Adrenal gland (tissue), 9 donors: ENCODE measurements at regions not wholly inside any gene's neighbourhood (a gene's known extent, or its start where the extent isn't known, plus 50 kb on each side); places are given as distances from the start of the nearest gene placed in this dataset.

ENCODE experiments used
- DNase-seq, 7 donors: peaks; one replicate each; pipeline ENCODE4 v3.0.0-alpha.2; 2019 to 2020
- H3K27ac ChIP-seq, 5 donors: fragments of 200-600 bp; sonication (generic) in 4 of 5; 1 replicate in 3 of 5; 2 replicates in 2 of 5; pipeline versions ENCODE4 v1.5.1 to v1.8.0; 2016 to 2020; ENCODE audit warnings: mild to moderate bottlenecking in 1 of 5
- H3K27me3 ChIP-seq: fragments of 200-600 bp; 2 replicates; pipeline ENCODE4 v1.8.0; 2021
- H3K36me3 ChIP-seq, 2 donors: fragments of 200-600 bp; replicated peaks in 1 of 2; 1 replicate in 1 of 2; 2 replicates in 1 of 2; pipeline versions ENCODE4 v1.5.1 to v1.8.0; 2018 to 2022
- H3K4me1 ChIP-seq, 2 donors: fragments of 200-600 bp; replicated peaks in 1 of 2; 1 replicate in 1 of 2; 2 replicates in 1 of 2; pipeline versions ENCODE4 v1.5.1 to v1.8.0; 2018 to 2021
- H3K4me3 ChIP-seq, 4 donors: fragments of 200-600 bp; sonication (generic) in 3 of 4; one replicate each; pipeline ENCODE4 v1.5.1; 2016 to 2018
- H3K9me3 ChIP-seq, 3 donors: fragments of 200-600 bp; sonication (generic) in 1 of 3; replicated peaks in 1 of 3; 1 replicate in 2 of 3; 2 replicates in 1 of 3; pipeline versions ENCODE4 v1.5.1 to v1.8.0; 2016 to 2021
- CTCF ChIP-seq, 6 experiments: fragments of 450-650 bp in 4 of 6; fragments of 200-600 bp in 2 of 6; sonication (generic) in 1 of 6; IDR thresholded peaks; 1 replicate in 5 of 6; 2 replicates in 1 of 6; pipeline versions ENCODE4 v1.5.1 to v1.8.0; 2016 to 2021; ENCODE audit warnings: antibody characterized with exemption in 6 of 6, mild to moderate bottlenecking in 2 of 6, moderate library complexity in 1 of 6
- POLR2A ChIP-seq, 2 donors: fragments of 450-650 bp; IDR thresholded peaks; one replicate each; pipeline ENCODE4 v1.6.1; 2017; ENCODE audit warnings: antibody characterized with exemption in 2 of 2, mild to moderate bottlenecking in 2 of 2, moderate library complexity in 1 of 2
- WGBS, 4 donors: extraction: QIAGEN DNeasy Blood & Tissue Kit in 2 of 4; methylation state at CpG; one replicate each; pipeline versions ENCODE4 v1.1.5 to v1.1.7; 2013 to 2017; 5-methylcytosine and 5-hydroxymethylcytosine counted together
- intact Hi-C, 2 donors: fragments of 100-400 bp; cut with DNase I; formaldehyde crosslinking; loops; one replicate each; pipeline versions ENCODE4 v1.14.1 to v1.15.0; 2022 to 2023
- donor health status: healthy with polysubstance abuse.
- donor health status: Bipolar disorder and iron deficiency.
- donor health status: DM: yes; HTN: yes; CAD: no.
- donor health status: DM: no; HTN: no; CAD: no.
- donor health status: DM: no; HTN: no; CAD: no.

- DNase-seq = no peak
- TF ChIP-seq CTCF (IDR thresholded peaks at IDR 0.05) = no peak
- TF ChIP-seq POLR2A (IDR thresholded peaks at IDR 0.05) = no peak
- H3K4me1 ChIP-seq = no peaks in the 10 kb centered on the region
- no peak overlapping the region for H3K4me3 ChIP-seq
- intact Hi-C loops = no loop called here
- H3K27ac ChIP-seq = no peak overlapping the region
- no peaks in the 10 kb centered on the region for H3K36me3 ChIP-seq
- WGBS, 4 donors = 88 to 95% (median 90%) methylated on average over 3 to 4 of the region's 4 CpGs
- H3K9me3 ChIP-seq = no peaks in the 10 kb centered on the region
- no peaks in the 10 kb centered on the region for H3K27me3 ChIP-seq
Measured at GRCh38 chr17:63066158-63066813, 100.3 kb downstream of the TANC2 start.

GRCh38 chr17:63069245-63069644 lies 103.2 kb downstream of the TANC2 start:
- H3K9me3 ChIP-seq = no peaks in the 10 kb centered on the region
- intact Hi-C loops = no loop called here
- no peak overlapping the region for H3K27ac ChIP-seq
- no peaks in the 10 kb centered on the region for H3K36me3 ChIP-seq
- WGBS, 4 donors = 75 to 88% (median 87%) methylated on average over 1 of the region's 1 CpG
- TF ChIP-seq CTCF (IDR thresholded peaks at IDR 0.05) = no peak
- H3K4me1 ChIP-seq = no peaks in the 10 kb centered on the region
- no peak overlapping the region for H3K4me3 ChIP-seq
- no peak for DNase-seq
- no peaks in the 10 kb centered on the region for H3K27me3 ChIP-seq

DNA sequence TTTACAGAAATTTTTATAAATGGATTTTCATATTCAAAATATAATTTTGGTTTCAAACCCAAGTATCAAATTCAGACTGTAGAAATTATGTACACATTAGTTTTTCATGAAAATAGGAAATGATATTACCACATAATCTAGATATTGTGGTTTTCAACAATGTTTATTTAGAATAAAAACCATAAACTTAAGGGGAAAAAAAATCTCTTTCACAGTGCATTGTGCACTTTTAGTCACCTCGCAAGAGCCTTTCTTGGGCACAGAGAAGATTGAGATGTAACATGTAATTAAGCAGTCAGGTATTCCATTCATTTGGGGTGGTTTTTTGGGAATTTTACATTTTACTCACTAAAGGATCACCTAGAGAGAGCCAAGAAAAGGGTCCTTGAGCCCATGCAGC lies 104.0 kb downstream of the TANC2 start:
- Histone ChIP-seq H3K27ac (no peak overlapping the region), H3K4me1 (no peaks in the 10 kb centered on the region), H3K36me3 (no peaks in the 10 kb centered on the region), H3K27me3 (no peaks in the 10 kb centered on the region), H3K4me3 (no peak overlapping the region), H3K9me3 (no peaks in the 10 kb centered on the region)
- no peak for DNase-seq
- intact Hi-C loops = no loop called here
- TF ChIP-seq POLR2A (IDR thresholded peaks at IDR 0.05) (no peak), CTCF (IDR thresholded peaks at IDR 0.05) (no peak)
- 82 to 86% (median 86%) methylated on average over 1 of the region's 1 CpG for WGBS, 4 donors

- no peaks in the 10 kb centered on the region for H3K27me3 ChIP-seq
- no peak overlapping the region for H3K4me3 ChIP-seq
- H3K9me3 ChIP-seq = no peaks in the 10 kb centered on the region
- no peaks in the 10 kb centered on the region for H3K4me1 ChIP-seq
- WGBS, 4 donors = 86 to 95% (median 93%) methylated on average over 2 of the region's 2 CpGs
- DNase-seq = no peak
- no peak overlapping the region for H3K27ac ChIP-seq
- intact Hi-C loops = no loop called here
- H3K36me3 ChIP-seq = no peaks in the 10 kb centered on the region
- no peak for TF ChIP-seq POLR2A (IDR thresholded peaks at IDR 0.05)
- no peak for TF ChIP-seq CTCF (IDR thresholded peaks at IDR 0.05)
Measured at GRCh38 chr17:63071797-63072196, 105.8 kb downstream of the TANC2 start.
